DMS53 treated with DMSO at 0.1 percent for 48 hours (cell line): ENCODE measurements at regions not wholly inside any gene's neighbourhood (a gene's known extent, or its start where the extent isn't known, plus 50 kb on each side); places are given as distances from the start of the nearest gene placed in this dataset.
"Not testable (repeated sequence)": the region's sequence is repeated elsewhere in the genome, so short reads cannot be mapped to it uniquely, and the experiment has no call there.

Experiments
- DNase-seq: peaks from one replicate; lab custom pipeline; 2025; ENCODE audit not compliant: unreplicated experiment; lab: John Stamatoyannopoulos, UW

DNA sequence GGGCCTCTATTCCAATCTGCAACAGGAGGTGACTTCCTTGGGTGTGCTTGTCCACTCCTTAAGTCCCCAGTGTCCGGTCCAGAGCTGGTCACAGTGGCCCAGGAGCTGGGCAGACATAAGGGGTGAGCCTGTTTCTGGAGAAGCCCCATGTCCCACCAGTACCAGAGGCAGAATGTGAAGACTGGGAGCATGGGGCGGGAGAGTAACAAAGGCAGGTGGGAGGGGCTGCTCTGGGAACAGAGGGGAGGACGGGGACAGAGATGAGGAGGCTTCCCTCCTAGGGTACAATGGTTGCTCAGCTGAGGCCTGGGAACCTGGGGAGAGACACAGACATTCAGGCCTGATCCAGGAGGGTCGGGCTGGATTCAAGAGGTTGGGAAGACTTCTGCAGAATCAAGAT, 323.3 kb upstream of the TNRC6C start:
- no peak for DNase-seq

DNA sequence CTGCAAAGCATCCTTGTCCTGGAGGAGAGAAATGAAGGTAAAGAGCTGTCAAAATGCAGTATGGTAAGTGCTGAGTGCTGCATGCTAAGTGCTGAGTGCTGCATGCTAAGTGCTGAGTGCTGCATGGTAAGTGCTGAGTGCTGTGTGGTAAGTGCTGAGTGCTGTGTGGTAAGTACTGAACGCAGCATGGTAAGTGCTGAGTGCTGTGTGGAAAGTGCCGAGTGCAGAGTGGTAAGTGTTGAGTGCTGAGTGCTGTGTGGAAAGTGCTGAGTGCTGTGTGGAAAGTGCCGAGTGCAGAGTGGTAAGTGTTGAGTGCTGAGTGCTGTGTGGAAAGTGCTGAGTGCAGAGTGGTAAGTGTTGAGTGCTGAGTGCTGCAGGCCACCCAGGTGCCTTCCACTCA, 322.7 kb upstream of the TNRC6C start:
- DNase-seq, result not testable (repeated sequence)

DNA sequence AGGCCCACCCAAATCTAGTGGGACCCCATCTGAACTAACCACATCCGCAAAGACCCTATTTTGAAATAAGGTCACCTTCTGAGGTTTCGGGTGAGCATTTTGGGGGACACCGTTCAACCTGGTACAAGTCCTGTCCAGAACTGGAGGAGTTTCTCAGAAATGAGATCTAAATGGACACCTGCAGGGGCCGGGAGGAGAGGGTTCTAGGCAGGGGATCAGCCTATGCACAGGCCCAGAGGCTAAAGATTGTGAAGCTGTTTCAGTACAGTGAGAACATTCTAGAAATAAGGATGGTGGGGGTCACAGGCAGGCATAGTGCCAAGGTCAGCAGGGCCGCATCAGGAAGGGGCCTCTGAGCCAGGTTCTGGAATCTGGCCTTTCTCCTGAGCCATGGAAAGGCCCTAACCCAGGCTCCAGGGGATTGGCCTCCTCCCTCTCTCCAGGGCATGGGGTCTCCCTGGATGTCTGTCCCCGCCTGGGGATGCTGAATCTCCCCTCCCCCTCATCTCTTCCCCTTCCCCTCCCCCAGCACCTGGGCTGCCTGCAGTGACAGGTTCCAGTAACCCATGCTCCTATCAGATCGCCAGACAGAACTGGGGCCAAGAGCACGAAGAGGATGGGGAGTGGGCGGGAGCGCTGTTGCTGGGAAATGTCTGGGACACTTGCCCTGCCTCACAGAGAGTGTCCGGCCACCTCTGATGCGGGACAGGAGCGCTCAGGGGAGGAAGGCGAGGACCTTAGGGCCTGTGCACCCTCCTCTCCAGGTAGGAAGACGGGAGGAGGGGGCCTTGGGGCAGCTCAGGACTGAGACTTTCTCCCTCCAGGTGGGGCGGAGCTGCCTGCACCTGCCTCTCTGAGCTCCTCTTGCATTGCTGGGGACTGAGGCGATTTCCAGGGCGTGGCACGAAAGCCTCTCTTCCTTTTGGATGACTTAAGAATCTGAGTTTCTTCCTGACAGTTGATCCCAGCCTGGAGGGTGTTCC, 321.4 kb upstream of the TNRC6C start:
- DNase-seq, result no peak

DNA sequence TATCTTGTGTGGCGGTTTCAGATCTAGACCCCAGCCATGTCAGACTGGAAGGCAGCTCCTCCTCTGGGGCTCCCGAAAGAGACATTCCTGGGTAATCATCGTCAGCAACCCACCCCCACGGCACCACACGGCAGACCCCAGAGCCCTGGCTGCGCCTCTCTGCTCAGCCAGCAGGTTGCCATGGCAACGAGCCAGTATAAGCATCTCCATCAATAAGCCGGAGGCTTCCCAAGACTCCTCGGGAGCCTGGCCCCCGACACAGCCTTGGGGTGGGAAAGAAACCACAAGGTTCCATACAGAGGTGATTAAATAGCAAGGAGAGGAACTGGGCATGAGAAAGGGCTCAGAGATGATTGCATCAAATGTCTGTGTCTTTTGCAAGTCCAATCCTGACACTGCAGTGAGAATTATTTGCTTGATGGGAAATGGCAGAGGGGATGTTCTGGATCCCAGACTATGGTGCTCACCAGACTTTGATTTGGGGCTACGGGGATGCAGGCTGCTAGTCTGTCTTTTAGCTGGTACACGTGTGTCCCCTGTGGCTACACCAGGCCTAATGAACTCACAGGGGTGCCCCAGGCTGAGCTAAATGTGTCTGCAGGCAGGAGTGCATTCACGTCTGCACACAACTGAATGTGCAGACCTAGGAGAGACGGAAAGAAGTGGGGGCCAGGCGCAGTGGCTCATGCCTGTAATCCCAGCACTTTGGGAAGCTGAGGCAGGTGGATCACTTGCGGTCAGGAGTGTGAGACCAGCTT, 320.5 kb upstream of the TNRC6C start:
- no peak for DNase-seq

DNA sequence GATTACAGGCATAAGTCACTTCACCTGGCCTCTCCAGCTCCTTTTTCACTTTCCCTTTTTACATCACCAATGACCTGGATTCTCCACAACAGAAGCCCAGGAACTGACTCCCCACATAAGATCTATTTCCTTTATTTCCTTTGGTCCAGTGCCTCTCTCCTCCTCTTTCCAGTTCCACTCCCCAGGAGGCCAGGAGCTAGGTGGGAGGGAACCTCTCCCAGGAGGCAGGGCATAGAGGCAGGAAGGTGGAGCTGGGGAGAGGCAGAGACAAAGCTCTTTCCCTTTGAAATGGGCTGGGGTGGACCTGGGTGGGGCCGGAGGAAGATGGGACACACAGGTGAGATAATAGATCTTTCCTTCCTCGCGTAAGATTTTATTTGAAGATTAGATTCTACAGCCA, 318.3 kb upstream of the TNRC6C start:
- no peak for DNase-seq

DNA sequence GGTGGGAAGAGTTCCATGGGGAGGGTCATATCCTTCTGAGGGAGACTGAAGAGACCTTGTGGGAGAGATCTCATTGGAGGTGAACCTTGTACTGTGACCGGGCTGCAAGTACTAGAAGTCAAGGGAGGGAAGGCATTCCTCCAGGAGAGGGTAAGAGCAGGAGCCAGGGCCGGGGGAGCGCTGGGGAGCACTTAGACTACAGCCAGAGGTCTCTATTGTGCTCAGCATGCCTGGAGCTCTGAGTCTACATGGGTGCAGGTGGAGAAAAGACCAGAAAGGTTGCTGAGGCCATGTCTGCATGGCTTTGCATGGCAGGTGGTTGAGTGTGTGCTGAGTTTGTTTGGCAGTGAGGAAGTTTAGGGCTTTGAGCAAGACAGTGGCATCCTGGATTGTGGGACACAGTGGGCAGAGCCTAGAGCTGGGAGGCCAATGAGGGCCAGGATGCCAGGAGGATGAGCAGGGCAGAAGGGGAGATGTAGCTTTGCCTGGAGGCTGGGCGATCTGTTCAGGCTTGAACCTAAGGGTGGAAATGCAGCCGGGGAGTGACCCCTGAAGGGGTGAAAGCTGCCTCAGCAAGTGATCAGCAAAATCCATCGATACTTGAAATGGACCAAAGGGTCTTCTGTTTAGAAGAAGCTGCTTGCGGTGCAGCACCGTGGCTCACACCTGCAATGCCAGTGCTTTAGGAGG, 317.4 kb upstream of the TNRC6C start:
- DNase-seq, result no peak

DNA sequence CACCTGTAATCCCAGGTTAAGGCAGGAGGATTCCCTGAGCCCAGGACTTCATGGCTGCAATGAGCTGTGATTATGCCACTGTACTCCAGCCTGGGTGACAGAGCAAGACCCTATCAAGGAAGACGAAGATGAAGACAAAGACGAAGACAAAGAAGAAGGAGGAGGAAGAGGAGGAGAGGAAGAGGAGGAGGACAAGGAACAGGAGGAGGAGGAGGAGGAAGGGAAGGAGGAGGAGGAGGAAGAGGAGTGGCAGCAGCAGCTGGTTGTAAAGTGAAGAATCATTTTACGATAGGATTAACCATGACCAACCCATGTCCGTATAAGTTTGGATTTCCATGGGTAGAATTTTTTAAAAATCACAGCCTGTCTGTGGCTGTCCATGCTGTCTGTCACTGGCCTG, 316.8 kb upstream of the TNRC6C start:
- DNase-seq, result no peak

DNA sequence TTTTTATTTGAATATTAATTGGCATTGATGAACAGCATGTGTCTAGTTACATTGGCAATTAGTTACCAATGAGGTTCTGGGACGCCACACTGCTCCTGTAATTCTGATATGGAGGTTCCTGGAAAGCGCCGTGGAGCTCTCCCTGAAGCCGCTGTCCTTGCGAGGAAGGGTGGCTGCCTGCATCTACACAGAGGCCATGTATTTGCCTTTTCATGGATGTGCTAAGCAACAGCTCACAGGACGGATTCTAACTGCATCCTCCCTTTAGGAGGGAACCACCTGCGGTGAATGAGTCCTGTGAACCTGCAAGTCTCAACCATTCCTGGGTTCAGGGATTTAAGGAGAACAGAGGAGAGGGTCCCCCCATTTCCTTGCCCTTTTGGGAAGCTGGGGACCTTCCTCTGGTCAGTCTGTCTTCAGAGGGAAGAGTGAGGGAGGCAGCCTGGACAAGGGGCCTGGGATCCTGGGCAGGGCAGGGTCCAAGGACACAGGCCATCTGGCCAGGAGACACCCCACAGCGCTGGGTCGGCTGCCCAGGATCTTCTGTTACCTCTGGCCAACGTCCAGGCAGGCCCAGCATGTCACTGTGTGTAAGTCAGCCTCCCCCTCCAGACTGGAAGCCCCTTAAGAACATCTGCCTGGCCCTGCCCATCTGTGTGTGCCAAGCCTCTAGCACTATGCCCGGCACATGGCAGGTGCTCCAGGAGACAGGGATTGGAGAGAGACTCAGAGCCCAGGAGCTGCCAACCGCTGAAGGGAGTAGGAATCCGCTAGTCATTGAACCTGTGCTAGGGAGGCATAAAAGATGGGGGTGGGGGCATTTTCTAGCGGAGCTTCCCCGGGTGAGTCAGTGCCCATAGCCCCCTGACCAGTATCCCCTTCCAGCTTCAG, 314.1 kb upstream of the TNRC6C start:
- no peak for DNase-seq

DNA sequence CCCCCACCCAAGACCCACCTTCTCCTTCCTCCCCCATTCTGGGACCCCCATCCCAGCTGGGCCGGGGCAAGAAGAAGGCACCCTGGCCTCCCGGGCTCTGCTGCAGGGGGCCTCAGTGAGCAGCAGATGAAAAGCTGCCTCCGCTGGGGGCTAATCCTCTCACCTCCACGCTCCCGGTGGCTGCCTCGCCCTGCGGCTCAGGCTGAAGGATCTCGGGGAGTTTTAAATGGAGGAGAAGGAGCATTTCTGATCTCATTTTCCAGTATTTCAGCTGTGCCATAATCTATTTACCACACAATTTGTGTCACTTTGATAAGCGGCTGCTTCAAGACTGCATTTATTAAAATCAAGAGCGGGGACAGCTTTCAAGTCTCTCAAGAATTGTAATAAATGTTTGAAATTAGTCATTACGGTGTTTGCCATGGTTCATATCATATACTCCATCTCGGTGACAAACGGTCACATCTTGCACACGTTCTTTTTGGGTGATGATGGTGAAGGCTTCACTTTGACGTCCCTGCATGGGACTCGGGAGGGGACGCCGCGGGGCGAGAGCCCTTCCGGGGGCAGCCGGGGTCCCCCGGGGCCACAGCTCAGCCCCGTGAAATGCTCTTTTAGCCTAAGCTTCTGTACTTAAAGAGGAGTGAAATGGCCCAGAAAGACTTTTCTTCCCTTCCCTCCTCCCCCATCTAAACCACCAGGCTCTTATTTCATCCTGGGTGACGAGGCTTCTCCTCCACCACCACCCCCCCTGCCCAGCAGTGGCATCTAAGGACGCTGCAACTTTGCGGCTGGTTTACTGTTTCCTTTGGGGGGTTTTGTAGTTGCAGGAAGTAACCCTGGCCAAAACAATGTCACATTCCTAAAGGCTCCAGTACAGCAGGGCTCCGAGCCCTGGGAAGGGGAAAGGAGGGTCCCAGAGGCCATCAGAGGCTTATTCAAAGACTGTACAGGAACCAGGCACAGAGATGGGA, 313.1 kb upstream of the TNRC6C start:
- DNase-seq, result no peak

DNA sequence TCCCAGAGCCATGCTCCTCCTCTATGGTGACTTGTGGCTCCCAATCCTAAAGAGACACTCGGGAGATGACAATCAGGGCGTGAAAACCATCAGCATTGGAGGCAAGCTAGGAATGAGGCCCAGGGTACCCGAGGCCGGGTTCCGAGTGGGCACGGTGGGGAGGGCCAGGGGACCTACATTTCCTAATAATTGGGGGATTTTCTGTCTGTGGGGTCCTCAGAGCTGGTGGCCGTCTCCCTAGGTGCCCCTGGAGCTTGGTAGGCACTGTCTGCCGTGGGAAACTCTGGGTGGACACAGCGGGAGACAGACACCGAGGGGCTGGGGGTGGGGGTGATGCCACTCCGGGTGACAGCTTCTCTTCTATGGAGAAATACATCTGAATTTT, 312.5 kb upstream of the TNRC6C start:
- no peak for DNase-seq

DNA sequence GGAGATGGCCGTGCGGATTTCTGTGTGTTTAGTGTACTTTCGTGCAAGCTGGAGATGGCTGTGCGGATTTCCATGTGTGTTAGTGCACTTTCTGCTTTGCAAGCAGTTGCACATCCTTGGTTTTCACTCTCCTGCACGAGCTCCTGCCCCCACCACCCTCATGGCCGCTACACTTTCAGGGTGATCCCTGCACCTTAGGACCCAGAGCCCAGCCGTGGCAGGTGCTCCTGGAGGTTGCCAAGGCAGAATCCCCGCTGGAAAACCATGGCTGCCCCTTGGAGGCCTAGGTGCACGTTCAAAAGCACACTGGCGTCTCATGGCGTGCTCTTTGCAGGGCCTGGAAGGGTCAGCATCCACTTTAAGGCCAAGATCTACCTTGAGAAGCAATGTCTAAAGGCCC, 311.0 kb upstream of the TNRC6C start:
- DNase-seq, result no peak

DNA sequence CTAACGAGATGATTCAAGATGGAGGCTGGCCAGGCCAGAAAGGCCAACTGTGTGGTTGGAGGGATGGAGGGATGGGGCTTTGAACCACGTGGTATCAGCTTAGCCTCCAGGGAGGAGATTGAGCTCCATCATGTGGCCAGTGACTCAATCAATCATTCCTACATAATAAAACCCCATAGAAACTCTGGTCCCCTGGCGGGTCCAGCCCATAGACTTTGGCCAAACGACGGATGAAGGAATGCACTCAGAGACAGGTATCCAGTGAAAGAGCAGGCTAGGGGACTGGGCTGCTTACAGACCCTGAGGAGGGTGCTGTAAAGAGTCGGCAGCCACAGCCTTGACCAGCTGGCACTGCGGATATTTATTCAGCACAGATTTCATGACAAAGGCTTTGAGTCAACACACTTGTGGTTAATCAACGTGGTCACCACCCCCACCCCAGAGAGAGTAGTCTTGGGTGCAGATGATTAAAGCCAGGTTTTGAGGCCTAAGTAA, 308.7 kb upstream of the TNRC6C start:
- DNase-seq, result no peak

DNA sequence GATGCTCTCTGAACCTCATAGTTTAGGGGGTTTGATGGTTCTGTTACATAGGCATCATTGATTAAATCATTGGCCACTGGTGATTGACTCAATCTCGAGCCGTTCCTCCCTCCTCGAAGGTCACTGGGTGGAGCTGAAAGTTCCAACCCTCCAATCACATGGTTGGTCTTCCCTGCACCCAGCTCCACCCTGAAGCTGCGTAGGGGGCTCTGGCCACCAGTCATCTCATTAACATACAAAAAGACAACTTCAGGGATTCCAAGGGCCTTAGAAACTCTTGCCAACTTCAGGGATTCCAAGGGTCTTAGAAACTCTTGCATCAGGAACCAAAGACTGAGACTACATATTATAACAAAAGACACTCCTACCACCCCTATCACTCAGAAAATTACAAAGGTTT, 306.5 kb upstream of the TNRC6C start:
- DNase-seq, result no peak

DNA sequence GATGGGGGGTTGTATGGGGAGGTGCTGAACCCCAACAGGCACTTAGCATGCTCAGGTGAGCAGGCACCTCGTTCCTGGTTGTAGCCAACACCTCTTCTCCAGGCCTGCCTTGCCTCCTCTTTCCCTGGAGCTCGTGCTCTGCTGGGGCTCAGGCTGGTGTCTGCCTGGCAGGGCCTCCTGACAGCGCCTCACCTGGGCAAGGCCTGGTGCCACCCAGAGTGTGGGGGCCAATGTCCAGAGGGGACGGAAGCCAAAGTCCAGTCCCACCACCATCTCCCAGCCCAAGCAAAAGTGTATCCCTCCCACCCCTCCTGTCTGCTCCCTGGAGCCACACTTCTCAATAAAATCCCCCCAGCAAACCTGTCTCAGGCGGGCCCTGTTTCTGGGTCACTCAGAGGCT, 304.2 kb upstream of the TNRC6C start:
- no peak for DNase-seq

DNA sequence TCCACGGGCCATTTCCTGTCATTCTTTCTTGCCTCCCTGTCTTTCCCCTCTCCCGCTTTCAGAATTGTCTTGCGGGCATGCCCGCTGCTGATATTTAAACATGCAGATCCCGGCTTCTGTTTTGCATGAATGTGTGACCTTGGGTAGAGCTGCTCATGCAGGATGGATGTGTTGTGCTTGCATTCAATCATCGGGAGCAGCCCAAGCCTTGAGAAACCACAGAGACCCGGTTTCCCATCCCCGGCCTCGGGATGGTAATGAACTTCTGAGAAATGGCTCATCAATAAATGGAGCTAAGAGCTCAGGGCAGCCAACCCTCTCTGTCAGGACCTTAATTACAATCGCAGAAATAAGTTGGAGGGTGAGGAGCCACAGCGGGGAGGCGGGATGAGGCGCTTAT, 303.7 kb upstream of the TNRC6C start:
- no peak for DNase-seq

DNA sequence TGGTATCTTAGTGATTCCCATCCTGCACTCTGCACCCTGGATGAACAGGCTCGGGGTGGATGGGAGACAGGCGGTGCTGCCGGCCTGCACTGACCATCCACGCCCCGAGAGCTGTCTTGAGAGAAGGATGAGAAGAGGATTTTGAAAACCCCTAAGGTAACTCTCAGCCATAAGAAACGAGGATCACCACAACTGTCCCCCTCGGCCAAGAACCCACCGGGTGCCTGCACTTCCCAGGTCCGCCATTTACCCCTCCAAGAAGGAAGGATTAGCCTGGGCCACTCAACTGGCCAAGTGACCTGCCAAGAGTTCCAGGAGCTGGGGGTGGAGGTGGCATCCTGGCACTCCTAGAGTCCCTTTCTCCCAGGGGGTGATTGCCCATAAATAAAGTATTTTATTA, 302.4 kb upstream of the TNRC6C start:
- no peak for DNase-seq

DNA sequence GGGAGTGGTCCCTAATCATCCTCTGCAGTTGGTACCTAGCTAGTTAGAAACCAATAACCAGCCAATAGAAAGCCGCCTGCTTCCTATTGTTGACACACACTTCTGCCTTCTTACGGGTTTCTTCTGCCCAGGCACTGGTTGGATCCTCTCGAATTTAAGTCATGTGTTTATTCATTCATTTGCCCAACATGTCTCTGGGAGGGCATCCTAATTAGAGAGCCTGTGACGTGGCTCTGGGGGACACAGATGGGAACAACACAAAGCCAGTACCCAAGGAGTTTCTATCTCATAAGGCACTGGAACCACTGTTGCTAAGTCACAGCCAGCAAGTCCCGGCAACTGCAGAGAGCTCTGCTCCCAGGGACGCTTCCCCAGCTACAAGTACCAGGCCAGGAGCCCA, 300.7 kb upstream of the TNRC6C start:
- no peak for DNase-seq

DNA sequence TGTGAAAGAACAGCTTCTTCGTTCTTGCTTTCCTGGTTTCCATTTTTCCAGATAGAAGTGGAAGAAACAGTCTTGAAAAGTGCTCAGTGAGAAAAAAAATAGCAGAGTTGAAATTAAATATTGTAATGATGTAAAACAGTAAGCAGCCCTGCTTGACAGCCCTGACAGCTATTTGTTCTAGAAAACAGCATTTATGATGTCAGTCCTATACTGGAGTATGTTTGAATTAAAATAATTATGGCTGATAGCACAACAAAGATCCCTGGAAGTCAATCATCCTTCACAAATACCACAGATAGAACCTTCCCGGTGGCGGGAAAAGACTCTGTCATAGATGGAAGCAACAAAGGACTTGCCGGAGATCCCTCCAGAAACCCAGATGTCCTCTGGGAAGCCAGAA, 298.0 kb upstream of the TNRC6C start:
- DNase-seq, result no peak

DNA sequence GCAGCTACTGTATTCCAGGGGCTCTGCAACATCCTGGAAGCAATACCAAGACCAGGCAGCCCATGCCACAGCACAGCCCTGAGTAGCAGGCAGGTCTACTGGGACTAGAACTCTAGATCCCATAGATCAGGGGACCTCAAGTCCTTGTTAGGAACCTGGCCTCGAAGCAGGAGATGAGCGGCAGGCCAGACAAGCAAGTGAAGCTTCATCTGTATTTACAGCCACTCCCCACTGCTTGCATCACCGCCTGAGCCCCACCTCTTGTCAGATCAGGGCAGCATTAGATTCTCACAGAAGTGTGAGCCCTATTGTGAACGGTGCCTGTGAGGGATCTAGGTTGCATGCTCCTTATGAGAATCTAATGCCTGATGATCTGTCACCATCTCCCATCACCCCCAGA, 295.7 kb upstream of the TNRC6C start:
- no peak for DNase-seq
